MCF 10A (cell line): ENCODE measurements at regions not wholly inside any gene's neighbourhood (a gene's known extent, or its start where the extent isn't known, plus 50 kb on each side); places are given as distances from the start of the nearest gene placed in this dataset.

ENCODE experiments used
- BruUV-seq: library from RNA; stranded (reverse); fragments of 400-500 nt; replicated peaks from 2 replicates; lab custom pipeline; 2021; lab: Mats Ljungman, UMichigan
- CTCF ChIA-PET: fragments of 300-600 bp; sonication (Branson Sonifier 250); formaldehyde crosslinking; extraction: SDS; loops from one replicate; lab custom pipeline; 2021; ENCODE audit warnings: antibody characterized with exemption, inconsistent platforms; lab: Yijun Ruan, JAX
- POLR2A ChIA-PET: fragments of 300-600, 350-650 bp; sonication (Branson Sonifier 250); formaldehyde crosslinking; extraction: SDS; loops from one replicate; lab custom pipeline; 2020; ENCODE audit warnings: antibody characterized with exemption, inconsistent platforms; lab: Yijun Ruan, JAX
- DNase-seq: peaks from one replicate; pipeline ENCODE4 v3.0.0-alpha.2; 2018; ENCODE audit not compliant: unreplicated experiment
- H3K27ac Mint-ChIP-seq: one replicate; pipeline ENCODE4 v1.8.0; 2022; ENCODE audit warnings: mild to moderate bottlenecking, low read depth, mixed read lengths; ENCODE audit not compliant: unreplicated experiment
- H3K27me3 Mint-ChIP-seq: one replicate; pipeline ENCODE4 v1.8.0; 2022; ENCODE audit warnings: mixed read lengths; ENCODE audit not compliant: insufficient read depth, unreplicated experiment
- H3K36me3 Mint-ChIP-seq: one replicate; pipeline ENCODE4 v1.8.0; 2022; ENCODE audit warnings: mild to moderate bottlenecking, moderate library complexity, mixed read lengths; ENCODE audit not compliant: insufficient read depth, unreplicated experiment
- H3K4me1 Mint-ChIP-seq: one replicate; pipeline ENCODE4 v1.8.0; 2022; ENCODE audit warnings: mixed read lengths; ENCODE audit not compliant: insufficient read depth, unreplicated experiment
- H3K4me3 Mint-ChIP-seq: one replicate; pipeline ENCODE4 v1.8.0; 2022; ENCODE audit warnings: mild to moderate bottlenecking, moderate library complexity, mixed read lengths; ENCODE audit not compliant: unreplicated experiment
- H3K9me3 Mint-ChIP-seq: one replicate; pipeline ENCODE4 v1.8.0; 2022; ENCODE audit warnings: mixed read lengths; ENCODE audit not compliant: unreplicated experiment
- intact Hi-C: fragments of 100-400 bp; cut with micrococcal nuclease; formaldehyde crosslinking; loops from 2 replicates; pipeline ENCODE4 v1.14.1; 2022
- TF ChIP-seq, protein P1 (sequence below): fragments of 200-600 bp; IDR thresholded peaks from one replicate; pipeline ENCODE4 v1.8.0; 2022; ENCODE audit warnings: antibody characterized with exemption, mild to moderate bottlenecking; ENCODE audit not compliant: unreplicated experiment

DNA sequence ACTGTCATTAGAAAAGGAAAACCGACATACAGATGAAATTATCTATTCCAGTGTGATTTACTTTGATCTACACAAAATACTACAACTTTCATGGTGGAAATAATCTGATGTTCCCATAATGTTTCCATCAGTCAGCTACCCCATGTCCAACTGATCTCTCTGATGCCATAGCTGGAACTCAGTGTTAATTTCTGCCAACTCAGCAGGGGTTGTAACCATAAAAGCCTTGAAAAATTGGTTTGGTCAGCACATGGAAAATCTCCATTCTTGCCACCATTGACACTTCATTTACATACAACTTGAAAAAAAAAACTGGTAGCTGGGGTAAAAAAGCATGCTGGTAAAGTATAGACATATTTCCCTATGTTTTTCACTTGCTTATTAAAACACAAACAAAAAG lies 1463.7 kb downstream of the OTOL1 start:
- Mint-ChIP-seq H3K36me3 (no peaks in the 10 kb centered on the region), H3K27ac (no peak overlapping the region), H3K4me1 (no peaks in the 10 kb centered on the region), H3K9me3 (no peaks in the 10 kb centered on the region), H3K27me3 (no peaks in the 10 kb centered on the region), H3K4me3 (no peak overlapping the region)
- intact Hi-C loops = no loop called here
- ChIA-PET POLR2A (no interaction called here), CTCF (no interaction called here)
- no TSS peak for BruUV-seq
- TF ChIP-seq, protein P1, sequence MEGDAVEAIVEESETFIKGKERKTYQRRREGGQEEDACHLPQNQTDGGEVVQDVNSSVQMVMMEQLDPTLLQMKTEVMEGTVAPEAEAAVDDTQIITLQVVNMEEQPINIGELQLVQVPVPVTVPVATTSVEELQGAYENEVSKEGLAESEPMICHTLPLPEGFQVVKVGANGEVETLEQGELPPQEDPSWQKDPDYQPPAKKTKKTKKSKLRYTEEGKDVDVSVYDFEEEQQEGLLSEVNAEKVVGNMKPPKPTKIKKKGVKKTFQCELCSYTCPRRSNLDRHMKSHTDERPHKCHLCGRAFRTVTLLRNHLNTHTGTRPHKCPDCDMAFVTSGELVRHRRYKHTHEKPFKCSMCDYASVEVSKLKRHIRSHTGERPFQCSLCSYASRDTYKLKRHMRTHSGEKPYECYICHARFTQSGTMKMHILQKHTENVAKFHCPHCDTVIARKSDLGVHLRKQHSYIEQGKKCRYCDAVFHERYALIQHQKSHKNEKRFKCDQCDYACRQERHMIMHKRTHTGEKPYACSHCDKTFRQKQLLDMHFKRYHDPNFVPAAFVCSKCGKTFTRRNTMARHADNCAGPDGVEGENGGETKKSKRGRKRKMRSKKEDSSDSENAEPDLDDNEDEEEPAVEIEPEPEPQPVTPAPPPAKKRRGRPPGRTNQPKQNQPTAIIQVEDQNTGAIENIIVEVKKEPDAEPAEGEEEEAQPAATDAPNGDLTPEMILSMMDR = no peak
- DNase-seq = no peak

DNA sequence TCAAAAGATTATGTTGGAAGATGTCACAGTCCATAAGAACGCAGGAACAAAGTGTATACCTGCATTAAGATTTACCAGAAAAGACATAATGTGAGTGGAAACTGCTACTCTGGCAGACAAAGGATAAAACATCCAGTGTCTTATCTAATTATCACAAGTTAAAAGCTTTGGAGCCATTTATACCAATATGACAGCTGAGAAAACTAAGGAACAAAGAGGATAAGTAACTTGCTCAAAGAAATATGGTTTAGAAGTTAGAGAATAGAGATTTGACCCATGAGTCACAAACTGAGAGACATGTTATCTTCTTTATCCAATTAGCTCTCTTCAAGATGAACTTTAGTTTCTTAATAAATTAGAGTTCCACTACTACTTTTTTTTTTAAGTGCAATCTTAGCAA lies 1473.7 kb downstream of the OTOL1 start:
- BruUV-seq = no TSS peak
- Mint-ChIP-seq H3K4me3 (no peak overlapping the region), H3K27ac (no peak overlapping the region), H3K9me3 (peaks cover 15% of the 10 kb centered on the region), H3K36me3 (no peaks in the 10 kb centered on the region), H3K27me3 (no peaks in the 10 kb centered on the region), H3K4me1 (peaks cover 9% of the 10 kb centered on the region)
- intact Hi-C loops = no loop called here
- TF ChIP-seq, protein P1 = no peak
- ChIA-PET CTCF (no interaction called here), POLR2A (interaction anchor here (0.6 kb wide), 1 partner anchor 1052 kb away, joined by 3 read pairs; no protein-coding TSS in a partner anchor)
- no peak for DNase-seq

DNA sequence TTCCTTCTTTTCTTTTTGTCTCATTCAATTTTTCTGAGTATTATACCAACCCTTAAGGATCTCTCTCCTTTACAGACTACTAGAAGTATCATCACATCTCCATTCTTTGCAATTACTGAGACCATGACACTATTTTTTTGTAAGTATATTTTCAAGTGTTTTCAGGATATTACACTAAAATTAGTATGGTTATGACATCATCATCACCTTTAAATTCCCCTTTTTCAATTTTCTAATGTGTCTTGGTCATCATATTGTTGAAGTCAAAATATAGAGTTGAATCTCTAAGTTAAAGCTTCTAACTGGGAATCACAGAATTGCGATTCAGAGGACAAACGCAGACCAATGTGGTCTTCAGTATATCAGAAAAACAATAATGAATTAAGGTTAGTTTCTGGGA lies 1475.1 kb downstream of the OTOL1 start:
- no TSS peak for BruUV-seq
- Mint-ChIP-seq H3K9me3 (peaks cover 6% of the 10 kb centered on the region), H3K4me3 (no peak overlapping the region), H3K36me3 (no peaks in the 10 kb centered on the region), H3K27me3 (no peaks in the 10 kb centered on the region), H3K27ac (no peak overlapping the region), H3K4me1 (peaks cover 9% of the 10 kb centered on the region)
- ChIA-PET CTCF (no interaction called here), POLR2A (no interaction called here)
- TF ChIP-seq, protein P1 = no peak
- DNase-seq = no peak
- intact Hi-C loops = no loop called here

DNA sequence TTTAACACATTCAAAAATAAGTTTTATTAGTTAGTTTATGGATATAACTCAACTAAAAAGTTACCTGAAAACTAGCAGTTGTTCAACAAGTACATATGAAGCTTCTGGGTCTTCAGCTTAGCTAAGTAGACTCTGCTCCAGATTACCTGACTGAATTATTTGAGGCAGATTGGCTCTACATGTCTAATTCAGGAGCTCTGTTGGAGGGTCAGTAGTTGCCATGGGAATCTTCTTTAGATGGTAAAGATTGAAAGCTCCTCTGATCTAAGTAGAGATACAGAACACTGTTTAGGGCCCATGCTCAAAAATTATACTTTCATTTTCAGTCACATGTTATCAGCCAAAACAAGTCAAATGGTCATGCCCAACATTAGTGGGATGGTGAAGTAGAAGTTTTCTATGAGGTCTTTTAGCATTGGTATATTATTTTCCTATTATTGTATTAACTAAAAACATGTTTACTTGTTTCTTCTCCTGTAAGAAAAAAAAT lies 1476.9 kb downstream of the OTOL1 start:
- peak; percentile 13 for DNase-seq
- intact Hi-C loops = no loop called here
- Mint-ChIP-seq H3K27me3 (no peaks in the 10 kb centered on the region), H3K4me3 (no peak overlapping the region), H3K4me1 (peaks cover 9% of the 10 kb centered on the region), H3K27ac (peak overlapping the region; percentile 7), H3K36me3 (no peaks in the 10 kb centered on the region), H3K9me3 (no peaks in the 10 kb centered on the region)
- no TSS peak for BruUV-seq
- POLR2A ChIA-PET = no interaction called here
- CTCF ChIA-PET = interaction anchor here (0.7 kb wide), 1 partner anchor 9 kb away, joined by 4 read pairs; no protein-coding TSS in a partner anchor
- TF ChIP-seq, protein P1 = no peak
